HG03159 (cell line): ENCODE measurements at regions not wholly inside any gene's neighbourhood (a gene's known extent, or its start where the extent isn't known, plus 50 kb on each side); places are given as distances from the start of the nearest gene placed in this dataset.
"Not testable (repeated sequence)": the region's sequence is repeated elsewhere in the genome, so short reads cannot be mapped to it uniquely, and the experiment has no call there.

Experiments
- ATAC-seq: cut with Tn5 transposase; IDR thresholded peaks from one replicate; pipeline ENCODE4 v1.9.1; 2021; ENCODE audit warnings: mild to moderate bottlenecking, moderate library complexity; ENCODE audit not compliant: unreplicated experiment

- ATAC-seq: peak; percentile 42
Measured at GRCh38 chr2:193476171-193476800, 1281.6 kb upstream of the TMEFF2 start.

GRCh38 chr2:193475038-193475437 lies 1280.3 kb upstream of the TMEFF2 start:
- no peak for ATAC-seq

DNA sequence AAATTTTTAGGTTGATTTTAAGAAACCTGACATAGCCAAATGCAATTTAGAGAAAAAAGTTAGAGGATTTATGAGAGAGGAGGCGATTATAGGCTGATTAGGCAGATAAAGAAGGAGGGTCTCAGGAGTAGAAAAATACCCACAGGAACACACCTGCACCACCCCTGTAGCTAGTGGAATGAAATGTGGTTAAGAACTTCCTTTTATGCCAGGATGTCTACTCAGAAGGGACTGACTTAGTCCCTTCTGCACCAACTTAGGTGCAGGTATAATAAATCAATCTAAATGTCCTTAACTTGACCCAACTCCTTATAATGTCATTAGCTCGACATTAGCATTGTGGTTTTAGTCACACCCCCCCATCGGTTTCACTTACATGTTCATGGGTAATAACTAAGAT lies 1274.5 kb upstream of the TMEFF2 start:
- ATAC-seq: no peak

GRCh38 chr2:193467276-193467987 lies 1272.7 kb upstream of the TMEFF2 start:
- ATAC-seq: no peak

DNA sequence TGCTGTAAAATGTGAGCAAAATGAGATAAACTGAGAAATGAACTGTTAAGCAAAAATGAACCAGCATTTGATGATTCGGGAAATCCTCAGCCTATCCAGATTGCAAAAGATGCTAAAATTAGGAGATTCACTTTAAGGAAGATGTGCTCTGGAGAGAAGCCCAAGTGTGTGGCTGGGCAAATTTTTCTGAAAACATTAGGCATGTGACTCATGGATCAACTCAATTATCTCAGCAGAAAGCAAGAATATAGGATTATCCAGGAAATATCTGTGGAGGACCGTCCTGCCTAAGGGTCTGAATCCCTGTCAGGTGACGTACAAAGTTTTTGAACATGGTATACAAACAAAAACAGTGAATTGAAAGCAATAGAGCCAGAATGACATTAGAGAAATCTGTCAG lies 1268.3 kb upstream of the TMEFF2 start:
- ATAC-seq: no peak

DNA sequence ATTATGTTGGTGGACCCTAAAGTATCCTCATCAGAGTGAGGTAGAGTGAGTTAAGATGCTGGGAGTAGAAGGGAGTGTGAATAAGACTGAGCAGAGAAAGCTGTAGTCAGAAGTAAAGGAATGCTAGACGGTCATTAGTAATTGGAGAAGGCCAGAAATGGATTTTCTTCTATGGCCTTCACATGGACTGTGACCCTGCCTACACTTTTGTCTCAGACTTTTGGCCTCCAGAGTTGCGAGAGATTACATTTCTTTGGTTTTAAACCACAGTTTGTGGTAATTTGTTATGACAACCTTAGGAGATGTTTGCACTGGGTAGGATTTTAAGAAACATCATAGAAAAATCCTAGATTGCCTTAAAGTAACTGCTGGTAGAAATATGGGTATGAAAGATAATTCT lies 1267.7 kb upstream of the TMEFF2 start:
- ATAC-seq: no peak

DNA sequence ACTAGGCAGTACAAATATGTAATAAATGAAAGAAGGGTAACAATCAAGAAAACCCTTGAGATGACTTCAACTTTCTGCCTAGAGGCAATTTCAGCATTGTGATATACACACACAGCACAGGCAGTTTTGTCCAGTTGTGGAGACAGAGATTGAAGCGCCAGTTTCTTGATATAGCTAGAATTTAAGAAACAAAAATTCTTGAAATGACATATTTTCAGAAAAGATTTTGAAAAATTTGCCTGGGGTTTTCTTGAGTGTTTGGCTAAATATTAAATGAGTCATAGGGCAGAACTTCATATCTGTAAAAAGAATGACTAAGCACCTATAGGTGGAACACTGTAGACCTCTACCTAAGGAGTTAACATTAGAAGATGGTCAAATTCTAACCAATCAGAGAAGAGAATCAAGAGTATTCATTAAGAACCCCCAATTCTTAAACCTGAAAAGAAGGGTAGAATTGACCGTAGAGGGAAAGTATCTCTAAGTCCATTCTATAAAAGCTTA lies 1266.8 kb upstream of the TMEFF2 start:
- ATAC-seq: no peak

- no peak for ATAC-seq
Measured at GRCh38 chr2:193446967-193447366, 1252.2 kb upstream of the TMEFF2 start.

DNA sequence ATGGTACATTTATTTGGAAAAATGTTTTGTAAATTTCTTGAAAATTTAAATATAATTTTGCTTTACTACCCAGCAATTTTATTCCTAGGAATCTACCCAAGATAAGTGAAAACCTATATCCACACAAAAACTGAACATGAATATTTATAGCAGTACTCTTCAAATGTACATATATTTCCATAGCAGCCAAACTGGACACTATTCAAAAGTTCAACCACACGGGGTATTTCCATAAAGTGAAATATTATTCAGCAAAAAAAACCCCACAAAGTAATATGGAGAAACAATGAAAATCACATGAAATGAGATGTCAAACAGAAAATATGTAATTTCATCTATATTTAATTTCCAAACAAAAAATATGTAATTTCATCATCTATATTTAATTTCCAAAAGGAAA lies 1247.6 kb upstream of the TMEFF2 start:
- ATAC-seq: no peak

DNA sequence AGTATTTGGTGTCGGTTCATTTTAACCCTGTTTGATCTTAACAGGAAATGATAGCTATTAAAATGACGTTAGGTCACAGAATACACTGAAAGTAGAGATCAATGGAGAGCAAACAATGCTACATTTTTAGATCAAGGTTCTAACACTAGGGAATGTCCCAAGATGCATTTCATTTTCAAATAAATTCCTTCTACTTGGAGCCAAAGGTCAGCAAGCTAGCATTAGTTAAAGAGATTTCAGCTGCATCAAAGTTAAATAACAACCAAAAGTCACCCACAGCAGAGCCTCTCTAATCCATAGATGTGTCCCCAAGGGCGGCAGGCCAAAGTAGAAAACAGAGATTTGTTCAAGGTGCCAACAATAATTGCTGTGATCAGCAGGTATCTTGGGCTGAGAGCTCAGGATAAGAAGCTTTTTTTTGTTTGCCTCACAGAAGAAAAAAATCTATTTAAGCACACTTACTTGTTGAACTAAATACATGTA lies 1233.6 kb upstream of the TMEFF2 start:
- no peak for ATAC-seq

DNA sequence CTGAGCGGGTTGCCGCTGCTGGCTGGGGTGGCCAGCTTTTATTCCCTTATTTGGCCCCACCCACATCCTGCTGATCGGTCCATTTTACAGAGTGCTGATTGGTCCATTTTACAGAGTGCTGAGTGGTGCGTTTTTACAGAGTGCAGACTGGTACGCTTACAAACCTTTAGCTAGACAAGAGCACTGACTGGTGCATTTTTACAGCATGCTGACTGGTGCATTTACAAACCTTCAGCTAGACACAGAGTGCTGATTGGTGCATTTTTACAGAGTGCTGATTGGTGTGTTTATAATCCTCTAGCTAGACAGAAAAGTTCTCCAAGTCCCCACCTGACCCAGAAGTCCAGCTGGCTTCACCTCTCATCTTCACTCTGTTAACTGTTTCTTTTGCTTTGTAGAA lies 1217.6 kb upstream of the TMEFF2 start:
- not testable (repeated sequence) for ATAC-seq

DNA sequence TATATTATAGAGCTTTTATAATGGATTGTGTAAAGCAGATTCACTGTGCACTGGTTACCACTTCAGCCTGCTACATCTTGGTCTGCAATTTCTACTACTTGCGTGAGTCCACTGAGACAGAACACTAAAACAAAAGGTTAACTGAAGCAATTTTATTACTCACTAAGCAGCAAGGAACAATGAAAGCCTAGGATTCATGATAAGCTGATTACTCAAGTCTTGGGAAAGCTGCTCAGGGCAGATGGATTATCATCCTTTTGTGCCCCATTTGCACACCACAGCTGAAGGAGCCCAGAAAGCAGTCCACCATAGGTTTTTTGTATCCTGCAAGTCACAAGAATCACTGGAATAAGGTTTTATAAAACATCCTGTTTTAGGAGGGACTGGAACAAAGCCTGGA lies 1215.2 kb upstream of the TMEFF2 start:
- no peak for ATAC-seq

GRCh38 chr2:193382583-193382982 lies 1187.8 kb upstream of the TMEFF2 start:
- no peak for ATAC-seq

- peak; percentile 71 for ATAC-seq
Measured at GRCh38 chr2:193377789-193378188, 1183.1 kb upstream of the TMEFF2 start.

DNA sequence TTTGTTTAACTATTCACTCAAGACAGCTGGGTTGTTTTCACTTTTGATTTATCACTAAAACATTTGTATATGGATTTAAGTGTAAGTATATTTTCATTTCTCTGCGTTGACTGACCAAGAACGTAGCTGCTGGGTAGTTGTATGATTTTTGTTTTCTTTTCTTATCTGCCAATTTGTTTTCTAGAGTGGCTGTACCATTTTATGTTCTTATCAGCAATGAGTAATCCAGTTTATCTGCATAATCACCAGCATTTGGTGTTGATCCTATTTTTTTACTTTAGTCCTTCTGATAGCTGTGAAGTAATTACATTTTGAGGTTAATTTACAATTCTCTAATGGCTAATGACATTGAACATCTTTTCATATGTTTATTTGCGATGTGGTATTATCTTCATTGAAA lies 1178.4 kb upstream of the TMEFF2 start:
- no peak for ATAC-seq

- no peak for ATAC-seq
Measured at GRCh38 chr2:193371200-193371599, 1176.5 kb upstream of the TMEFF2 start.

DNA sequence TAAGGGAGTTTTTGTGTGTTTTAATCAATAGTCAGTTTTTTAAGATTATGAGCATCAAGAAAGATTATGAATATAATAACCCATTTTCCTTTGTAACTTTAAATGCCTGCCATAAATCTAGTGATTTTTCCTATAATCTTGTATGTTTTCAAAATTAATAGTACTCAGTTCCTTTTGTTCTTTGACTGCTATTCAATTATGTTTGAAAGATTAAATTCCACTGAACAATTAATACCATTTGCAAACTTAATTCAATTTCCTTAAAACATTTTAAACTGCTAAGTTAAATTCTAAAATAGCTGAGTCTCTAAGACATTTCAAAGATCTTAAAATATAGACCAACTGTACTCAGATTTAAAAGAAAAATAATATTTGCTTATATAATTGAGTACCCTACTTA lies 1173.9 kb upstream of the TMEFF2 start:
- no peak for ATAC-seq

GRCh38 chr2:193357508-193357907 lies 1162.8 kb upstream of the TMEFF2 start:
- ATAC-seq: no peak

DNA sequence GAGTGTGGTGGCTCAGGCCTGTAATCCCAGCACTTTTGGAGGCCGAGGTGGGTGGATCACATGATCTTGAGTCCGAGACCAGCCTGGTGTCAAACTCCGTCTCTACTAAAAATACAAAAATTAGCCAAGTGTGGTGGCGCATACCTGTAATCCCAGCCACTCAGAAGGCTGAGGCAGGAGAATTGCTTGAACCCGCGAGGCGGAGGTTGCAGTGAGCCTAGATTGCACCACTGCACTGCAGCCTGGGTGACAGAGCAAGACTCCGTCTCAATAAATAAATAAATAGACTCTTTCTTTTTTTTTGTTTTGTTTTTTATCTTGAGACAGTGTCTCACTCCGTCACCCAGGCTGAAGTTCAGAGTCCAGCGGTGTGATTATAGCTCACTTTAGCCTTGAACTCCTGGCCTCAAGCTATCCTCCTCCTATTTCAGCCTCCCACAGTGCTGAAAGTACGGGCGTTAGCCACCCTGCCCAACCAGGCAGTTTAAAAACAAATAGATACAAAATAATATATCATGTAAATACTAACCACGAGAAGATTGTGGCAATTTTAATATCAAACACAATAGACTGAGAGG lies 1158.0 kb upstream of the TMEFF2 start:
- not testable (repeated sequence) for ATAC-seq

- ATAC-seq: no peak
Measured at GRCh38 chr2:193350509-193350908, 1155.8 kb upstream of the TMEFF2 start.

- no peak for ATAC-seq
Measured at GRCh38 chr2:193349642-193350041, 1154.9 kb upstream of the TMEFF2 start.

DNA sequence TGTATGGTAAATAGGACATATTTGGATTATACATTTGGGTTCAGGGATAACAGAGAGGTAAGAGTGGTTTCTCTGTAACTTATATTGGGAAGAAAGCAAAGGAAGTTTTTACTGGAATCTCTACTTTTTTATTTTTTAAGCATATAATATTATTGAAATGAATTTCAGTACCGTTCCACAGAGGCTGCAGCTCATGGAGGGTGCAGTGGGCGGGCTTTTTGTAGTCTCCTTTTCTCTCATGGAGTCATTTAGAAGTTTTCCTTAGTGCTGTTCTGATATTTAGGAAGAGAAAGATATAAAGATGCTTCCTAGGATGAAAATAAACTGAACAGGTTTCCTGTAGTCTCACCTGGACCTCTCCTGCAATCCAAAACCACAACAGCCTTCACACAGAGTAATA lies 1153.3 kb upstream of the TMEFF2 start:
- ATAC-seq: no peak
